GM12872 (cell line): ENCODE measurements at regions not wholly inside any gene's neighbourhood (a gene's known extent, or its start where the extent isn't known, plus 50 kb on each side); places are given as distances from the start of the nearest gene placed in this dataset.

ENCODE experiments used
- CTCF ChIP-seq: IDR thresholded peaks from 3 replicates; pipeline ENCODE4 v1.5.1; 2011; ENCODE audit warnings: low read depth, mild to moderate bottlenecking, low read length, moderate library complexity; ENCODE audit not compliant: insufficient read depth

- TF ChIP-seq CTCF = no peak
Measured at GRCh38 chr11:87736928-87737327, 438.3 kb downstream of the RAB38 start.

- no peak for TF ChIP-seq CTCF
Measured at GRCh38 chr11:87726506-87726905, 448.7 kb downstream of the RAB38 start.

GRCh38 chr11:87724358-87724757 is 450.9 kb downstream of the RAB38 start:
- no peak for TF ChIP-seq CTCF

GRCh38 chr11:87722756-87723565 is 452.3 kb downstream of the RAB38 start:
- peak; percentile 83 for TF ChIP-seq CTCF

- TF ChIP-seq CTCF = no peak
Measured at GRCh38 chr11:87719326-87720073, 455.7 kb downstream of the RAB38 start.

GRCh38 chr11:87712802-87713202 is 462.4 kb downstream of the RAB38 start:
- TF ChIP-seq CTCF = no peak

- no peak for TF ChIP-seq CTCF
Measured at GRCh38 chr11:87712391-87712790, 462.9 kb downstream of the RAB38 start.
